Endothelial cell of hepatic sinusoid (primary cell): ENCODE measurements at regions not wholly inside any gene's neighbourhood (a gene's known extent, or its start where the extent isn't known, plus 50 kb on each side); places are given as distances from the start of the nearest gene placed in this dataset.

Experiments
- in situ Hi-C: cut with HindIII; loops from 2 replicates; pipeline ENCODE4 v1.10.0; 2017; ENCODE audit warnings: low sequenced_read_pairs

DNA sequence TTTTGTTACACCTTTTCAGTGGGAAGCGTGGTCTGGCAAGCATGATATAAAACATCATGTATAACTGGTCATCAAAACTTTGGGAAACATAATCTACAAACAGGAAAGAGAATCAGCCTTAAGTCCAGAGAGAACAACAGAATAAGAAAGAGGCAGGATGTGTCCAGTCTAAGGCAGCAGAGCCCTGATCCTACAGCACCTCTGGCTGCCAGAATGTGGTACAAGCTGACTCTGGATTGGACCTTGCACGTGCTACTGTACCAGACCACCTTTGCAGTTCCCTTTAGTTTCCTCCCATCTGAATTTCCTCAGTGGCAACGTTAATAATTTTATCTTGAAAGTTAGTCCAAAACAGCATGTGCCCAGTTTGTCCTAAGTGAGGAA, 824.6 kb upstream of the IGFBP3 start:
- in situ Hi-C loops, result no loop called here

DNA sequence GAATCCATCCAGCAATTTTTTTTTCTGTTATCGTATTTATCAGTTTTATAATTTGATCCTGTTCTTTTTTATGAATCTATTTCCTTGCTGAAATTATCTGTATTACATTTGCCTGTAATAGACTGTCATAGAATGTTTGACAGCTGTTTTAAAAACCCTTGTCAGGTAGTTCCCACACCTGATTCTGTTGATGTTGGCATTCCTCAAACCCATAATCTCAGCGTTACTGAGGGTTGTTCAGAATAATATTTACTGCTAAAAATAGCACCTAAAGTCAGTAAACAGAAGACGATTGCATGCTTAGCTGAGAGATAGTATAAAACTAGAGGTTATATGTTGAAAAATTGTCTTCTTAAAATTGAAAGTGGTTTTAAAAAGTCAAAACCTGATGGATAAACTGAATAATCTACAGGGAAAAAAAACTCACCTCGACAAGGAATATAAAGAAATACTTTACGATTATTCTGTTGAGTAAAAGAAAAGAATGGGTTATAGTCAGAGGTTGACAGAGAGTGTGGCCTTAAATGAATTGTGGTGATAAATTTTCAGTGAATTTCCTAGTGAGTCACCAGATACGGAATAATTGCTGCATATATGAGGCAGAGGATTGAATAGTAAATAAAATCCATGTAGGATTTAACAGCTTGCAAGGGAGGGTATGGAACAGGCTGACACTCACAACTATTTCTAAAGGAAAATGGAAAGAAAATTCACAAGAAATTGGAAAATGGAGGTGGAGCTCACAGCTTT, 824.1 kb upstream of the IGFBP3 start:
- in situ Hi-C loops, result no loop called here

DNA sequence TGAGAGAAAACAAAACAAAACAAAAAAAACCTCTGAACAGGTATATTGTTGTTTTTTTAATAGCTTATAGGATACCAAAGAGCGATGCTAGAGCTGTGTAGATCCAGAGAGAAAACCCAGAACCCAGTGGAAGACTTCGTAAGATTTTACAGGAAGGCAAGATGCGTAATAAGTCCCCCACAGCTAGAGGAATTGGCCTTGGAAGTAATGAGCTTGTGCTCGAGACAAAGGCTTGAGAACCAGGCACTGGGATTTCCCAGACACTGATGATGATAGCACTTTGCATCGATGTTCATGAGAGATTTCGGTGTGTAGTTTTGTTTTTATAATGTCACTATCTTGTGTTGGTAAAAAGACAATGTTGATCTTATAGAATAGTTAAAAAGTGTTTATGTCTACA, 821.5 kb upstream of the IGFBP3 start:
- in situ Hi-C loops, result no loop called here

DNA sequence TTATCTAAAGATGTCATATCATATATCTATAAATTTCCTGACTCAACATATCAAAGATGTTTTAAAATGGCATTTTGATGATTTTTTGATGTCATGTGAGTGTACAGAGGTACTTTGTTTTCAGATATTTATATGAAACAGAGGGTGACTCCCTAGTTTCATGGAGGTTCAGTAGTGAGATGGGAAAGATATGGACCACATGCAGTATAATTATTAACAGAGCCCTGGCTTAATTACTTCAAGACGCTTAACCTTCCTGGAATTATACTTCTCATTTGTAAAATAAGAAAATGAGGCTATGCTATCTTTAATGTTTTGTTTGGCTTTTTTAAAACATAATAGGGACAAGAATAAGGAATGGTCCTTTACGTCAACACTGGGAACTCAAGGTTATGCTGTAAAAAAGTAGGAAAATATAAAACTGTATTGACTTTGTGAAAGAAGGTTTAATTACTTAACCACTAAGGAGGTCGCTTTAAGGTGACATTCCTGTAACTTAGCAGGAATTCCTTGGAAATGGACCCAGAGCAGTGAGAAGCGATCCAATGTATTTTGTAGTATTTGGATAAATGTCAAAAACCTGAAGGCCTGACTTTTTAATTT, 821.0 kb upstream of the IGFBP3 start:
- in situ Hi-C loops, result no loop called here

DNA sequence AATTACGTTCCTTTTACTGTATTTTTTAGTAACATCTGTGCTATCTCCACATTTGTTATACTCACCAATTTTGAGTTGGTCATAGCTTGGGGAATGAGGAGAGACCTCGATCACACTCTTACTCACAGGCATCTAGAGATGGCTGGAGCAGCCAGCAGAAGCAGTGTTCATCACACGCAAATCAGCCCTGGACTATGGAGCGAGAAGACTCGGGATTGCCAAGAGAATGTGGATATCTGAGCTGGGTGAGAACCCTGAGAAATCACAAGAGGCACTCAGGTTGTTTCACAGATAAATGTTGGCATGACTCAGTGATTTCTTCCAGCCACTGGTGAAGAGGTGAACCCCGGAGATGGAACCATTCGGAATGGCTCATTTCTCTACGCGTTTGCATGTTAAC, 820.1 kb upstream of the IGFBP3 start:
- in situ Hi-C loops, result no loop called here

DNA sequence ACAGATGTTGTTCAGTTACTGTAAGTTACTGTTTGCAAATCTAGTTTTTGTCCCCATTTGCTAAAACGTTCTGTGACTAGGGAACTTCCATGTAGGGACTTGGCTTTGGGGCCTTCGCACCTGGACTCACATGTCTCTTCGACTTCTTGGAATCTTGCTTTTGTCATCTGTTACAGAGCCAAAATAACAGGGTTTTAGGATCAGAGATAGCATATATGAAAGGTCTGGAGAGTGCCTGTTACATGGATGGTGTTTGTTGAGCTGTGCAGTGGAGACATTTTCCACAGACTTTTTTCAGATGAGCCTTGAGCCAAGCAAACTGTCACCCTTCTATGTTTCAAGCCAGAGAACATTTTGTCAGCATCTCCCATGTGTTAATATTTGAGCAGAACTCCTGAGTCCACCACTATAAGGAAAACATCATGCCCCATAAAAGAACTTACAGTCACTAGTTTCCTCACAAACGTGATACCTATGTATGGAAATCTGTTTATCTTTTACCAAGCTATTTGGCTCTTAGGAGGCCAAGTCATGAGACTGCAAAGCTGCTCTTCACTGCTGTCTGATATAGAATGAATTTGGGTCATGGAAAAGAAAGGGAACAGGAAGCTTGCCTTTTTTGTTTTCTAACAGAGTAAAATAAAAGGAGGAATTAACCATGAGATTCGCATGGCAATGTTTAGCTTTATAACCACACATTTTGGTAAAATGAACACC, 818.6 kb upstream of the IGFBP3 start:
- in situ Hi-C loops, result no loop called here

DNA sequence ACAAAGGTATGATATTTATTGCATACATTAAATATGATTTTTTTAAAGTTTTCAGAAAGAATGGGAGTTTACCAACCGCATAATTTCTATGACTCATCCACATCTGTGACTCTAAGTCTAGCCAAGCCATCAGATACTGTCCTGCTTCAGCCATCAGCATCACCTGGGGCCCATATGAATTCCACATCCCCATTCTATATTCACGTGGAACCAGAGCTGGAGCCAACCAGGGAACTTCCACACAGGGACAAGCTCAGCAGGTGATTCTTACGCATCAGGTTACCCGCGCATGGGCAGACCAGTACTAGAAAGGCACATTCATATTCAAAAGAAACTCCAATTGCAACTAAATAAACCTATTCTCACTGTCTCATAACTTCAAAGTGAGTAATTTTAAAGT, 817.7 kb upstream of the IGFBP3 start:
- in situ Hi-C loops, result no loop called here

DNA sequence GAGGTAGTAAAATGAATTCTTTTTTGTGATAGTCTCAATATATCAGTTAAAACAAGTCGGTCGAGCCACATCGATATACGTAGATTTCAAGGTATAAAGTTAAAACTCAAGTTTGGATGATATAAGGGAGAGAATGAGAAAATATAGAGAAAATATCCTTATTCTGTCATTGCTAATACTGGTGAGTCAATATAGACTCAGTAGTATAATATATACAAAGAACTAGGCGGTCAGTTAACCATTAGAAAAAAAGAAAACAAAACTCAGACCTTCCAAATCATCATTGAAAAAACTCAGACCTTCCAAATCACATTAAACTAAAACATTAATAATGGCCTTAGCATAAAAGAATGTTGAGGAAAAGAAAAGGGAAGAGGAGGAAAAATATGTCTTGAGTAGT, 817.1 kb upstream of the IGFBP3 start:
- in situ Hi-C loops, result no loop called here

DNA sequence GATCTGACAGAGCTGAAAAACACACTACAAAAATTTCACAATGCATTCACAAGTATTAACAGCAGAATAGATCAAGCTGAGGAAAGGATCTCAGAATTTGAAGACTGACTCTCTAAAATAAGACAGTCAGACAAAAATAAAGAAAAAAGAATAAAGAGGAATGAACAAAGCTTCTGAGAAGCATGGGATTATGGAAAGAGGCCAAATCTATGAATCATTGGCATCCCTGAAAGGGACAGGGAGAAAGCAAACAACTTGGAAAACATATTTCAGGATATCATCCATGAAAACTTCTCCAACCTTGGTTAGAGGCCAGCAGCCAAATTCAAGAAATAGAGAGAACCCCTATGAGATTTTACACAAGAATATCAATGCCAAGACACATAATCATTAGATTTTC, 804.8 kb upstream of the IGFBP3 start:
- in situ Hi-C loops, result no loop called here

DNA sequence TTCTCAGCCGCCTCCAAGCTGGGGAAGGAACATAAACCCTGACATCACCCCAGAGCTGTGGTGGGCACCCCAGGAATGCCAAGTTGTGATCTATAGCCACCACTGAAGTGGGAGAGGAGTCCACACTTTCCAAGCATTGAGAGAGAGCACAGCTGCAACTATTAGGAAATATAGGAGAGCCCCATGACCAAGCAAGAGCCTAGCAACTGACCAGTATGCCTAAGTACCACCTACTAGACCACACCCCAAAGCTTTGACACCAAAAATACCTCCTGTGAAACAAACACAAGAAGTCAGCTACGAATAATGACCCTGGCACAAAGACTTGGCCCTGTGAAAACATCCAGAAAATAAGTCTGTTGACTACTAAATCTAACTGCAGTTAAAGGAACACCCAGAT, 804.1 kb upstream of the IGFBP3 start:
- in situ Hi-C loops, result no loop called here

DNA sequence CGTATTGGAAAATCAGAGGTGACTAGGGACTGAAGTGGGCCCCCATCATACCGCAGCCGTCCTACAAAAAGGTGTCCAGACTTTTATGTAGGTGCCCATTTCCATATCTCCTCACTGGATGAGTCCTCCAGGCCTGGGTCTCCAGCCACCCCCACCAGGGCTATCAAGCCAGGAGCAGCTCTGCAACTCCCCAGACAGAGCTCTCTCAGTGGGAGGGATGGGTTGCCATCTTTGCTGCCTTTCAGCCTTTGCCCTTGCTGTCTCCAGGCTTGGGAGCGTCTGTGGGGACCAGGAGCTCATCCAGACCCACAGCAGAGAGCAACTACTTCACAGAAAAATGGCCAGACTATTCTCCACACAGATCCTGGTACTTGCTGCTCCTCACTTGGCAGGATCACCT, 802.7 kb upstream of the IGFBP3 start:
- in situ Hi-C loops, result no loop called here

DNA sequence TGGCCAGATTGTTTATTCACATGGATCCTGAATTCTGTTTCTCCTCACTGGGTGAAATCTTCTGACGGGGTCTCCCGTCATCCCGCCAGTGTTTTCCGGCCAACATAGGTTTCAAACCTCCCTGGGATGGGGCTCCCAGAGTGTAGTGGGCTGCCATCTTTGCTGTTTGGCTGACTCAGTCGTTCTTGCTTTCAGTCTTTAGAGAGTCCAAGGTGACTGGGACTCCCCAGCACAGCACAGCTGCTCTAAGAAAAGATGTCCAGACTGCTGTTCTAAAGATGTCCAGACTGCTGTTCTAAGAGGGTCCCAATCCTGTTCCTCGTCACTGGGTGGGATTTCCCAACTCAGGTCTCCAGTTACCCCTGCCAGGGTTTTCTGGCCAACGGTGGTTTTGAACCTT, 801.9 kb upstream of the IGFBP3 start:
- in situ Hi-C loops, result no loop called here

DNA sequence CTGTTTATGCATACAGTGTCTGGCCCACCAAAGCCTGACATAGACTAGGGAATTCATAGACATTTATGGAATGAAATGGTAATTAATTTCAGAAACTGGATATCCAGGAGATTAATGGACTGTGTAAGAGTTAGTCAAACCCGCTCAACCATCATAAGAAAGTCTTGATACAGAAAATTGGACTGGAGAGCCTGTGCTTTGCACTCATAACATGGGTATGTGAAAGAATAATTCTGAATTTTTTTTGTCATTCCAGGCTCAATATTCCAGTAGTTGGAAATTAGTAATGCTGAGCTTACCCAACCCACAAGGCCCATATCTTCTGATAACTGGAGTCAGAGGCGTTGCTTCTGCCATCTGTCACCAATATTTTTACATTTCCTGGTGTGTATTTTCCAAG, 799.7 kb upstream of the IGFBP3 start:
- in situ Hi-C loops, result no loop called here

DNA sequence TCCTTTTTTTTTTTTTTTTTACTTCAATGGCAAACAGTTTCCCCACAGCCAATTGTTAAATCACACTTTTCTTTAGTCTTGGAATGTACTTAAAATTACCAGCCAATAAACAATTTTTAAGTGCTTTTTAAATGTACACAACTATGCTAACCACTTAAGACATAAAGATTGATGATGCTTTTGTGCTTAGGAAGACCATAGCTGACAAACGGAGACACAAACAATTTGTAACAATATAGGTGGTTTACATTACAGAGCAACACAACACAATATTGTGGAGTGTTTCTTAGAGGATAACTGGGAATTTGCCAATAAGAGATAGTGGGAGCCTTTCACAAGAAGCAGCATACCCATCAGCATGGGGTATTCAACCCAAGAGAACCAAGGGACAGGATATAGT, 798.5 kb upstream of the IGFBP3 start:
- in situ Hi-C loops, result no loop called here

DNA sequence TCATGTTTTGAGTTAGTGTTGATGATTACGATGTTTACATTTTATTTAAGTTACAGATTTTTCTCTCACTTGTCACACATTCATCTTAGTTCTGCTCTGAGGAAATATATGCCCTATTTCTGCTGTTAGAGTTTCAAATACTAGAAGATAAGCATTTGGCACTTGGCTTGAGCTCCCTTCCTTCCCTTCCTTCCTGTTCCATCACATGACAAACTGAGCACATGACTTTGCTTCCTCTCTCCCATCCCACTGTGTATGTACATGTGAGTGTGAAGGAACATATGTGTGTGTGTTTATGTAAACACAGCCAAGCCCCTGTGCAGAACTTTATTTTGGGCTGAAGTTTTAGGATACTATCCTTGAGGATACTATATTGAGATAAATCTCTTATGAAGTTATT, 795.9 kb upstream of the IGFBP3 start:
- in situ Hi-C loops, result no loop called here

DNA sequence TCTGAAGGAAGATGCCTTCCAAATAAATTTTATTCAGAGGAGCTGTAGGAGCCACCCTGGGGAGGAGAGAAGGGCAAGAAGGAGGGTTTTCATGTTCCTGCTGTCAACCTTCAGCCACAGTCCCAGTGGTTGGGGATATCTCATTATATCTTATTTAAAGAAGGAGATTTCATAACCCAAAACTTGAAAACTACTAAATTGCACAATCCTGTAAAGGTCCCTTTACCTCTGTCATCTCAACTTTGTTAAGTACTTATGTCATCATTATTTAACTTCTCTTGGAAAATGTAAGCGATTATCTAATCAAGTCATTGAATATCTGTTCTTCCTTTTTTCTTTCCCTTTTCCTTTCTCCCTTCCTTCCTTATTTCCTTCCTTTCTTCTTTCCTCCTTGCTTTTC, 794.5 kb upstream of the IGFBP3 start:
- in situ Hi-C loops, result no loop called here

DNA sequence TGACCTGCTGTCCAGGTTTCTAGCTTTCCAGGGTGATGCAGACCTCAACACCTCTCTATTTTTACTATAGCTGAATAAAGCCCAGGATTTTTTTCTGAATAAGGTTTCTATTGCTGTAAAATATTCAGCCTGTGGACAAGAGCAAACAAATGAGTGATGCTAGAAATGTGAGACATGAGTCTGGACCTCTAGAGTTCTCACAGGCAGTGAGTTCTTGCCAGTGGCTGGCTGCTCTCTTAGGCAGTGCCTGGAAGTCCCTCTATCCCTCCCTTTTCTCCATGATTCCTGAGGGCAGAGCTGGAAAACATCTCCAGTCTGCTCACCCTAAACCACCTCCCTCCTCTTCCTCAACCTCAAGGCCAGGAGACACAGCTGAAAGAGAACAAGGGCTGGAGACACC, 793.8 kb upstream of the IGFBP3 start:
- in situ Hi-C loops, result loop anchor here (5.0 kb wide), 1 partner anchor 108 kb away; no protein-coding TSS in a partner anchor

DNA sequence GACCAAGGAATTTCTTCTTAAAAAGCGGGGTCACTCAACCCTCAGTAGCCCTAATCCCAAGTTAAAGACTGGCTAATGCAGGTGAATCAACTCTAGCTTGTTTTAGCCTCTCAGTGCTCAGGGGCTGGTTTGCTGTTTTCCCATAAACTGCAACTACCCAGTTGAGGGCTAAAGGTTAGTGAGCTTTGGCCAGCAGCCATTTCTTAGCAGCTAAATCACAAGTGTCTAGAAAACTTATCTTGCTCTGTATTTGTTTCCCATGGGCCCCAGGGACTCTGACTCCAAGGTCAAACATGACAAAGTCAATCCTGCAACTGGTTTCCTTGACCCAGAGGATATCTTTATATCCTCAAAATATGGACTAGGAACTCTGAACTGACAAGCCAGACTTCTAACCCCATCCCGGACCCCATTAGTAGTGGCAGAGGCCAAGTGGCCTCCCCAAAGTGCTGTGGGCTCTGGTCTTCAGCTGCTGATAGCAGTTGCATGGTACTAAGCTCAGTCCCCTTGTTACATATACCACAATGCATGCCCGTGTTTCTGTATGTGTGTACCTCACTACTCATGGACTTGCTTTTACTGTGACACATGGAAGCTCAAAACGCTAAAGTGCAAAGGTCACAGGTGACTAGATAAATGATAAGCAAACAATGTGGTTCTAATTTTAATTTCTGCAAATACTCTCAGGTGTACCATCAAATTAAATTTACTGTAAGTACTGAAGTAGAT, 793.0 kb upstream of the IGFBP3 start:
- in situ Hi-C loops, result loop anchor here (5.0 kb wide), 1 partner anchor 107 kb away; no protein-coding TSS in a partner anchor

DNA sequence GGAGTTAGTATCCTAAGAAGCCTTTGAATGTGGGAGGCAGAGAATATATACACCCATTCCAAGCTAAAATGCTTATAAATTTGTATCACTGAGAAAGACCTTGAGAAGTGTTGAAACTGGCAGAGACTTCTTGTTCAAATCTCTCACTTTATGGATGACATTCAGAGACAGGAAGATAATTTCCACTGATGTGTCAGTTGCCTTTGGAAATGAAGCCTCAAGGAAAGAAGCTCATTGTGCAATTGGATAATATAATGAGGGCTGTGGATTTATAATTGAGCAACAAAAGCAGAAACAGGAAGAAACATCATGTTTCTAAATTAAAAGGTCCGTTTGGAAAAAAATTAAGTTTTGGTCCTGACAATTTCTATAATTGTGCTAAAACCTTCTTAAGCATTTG, 789.9 kb upstream of the IGFBP3 start:
- in situ Hi-C loops, result loop anchor here (5.0 kb wide), 1 partner anchor 104 kb away; no protein-coding TSS in a partner anchor

DNA sequence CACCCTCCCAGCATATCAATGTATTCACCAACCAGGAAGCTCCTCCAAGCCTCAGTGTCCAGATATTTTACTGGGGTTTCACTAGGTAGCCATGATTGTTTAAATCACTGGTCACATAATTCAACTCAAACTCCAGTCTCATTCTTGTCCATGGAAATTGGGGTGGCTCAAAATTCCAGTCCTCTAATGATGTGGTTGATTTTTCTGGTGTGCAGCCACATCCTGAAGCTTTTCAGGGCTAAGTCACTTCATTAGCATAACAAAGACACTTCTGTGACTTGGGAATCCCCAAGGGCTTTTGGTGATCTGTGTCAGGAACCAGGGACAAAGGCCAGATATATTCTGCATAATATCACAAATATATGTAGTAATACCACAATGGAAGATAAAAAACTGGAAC, 786.9 kb upstream of the IGFBP3 start:
- in situ Hi-C loops, result no loop called here
